Anterior cingulate cortex (tissue), 58 donors: ENCODE measurements at regions not wholly inside any gene's neighbourhood (a gene's known extent, or its start where the extent isn't known, plus 50 kb on each side); places are given as distances from the start of the nearest gene placed in this dataset.
"Not testable (repeated sequence)": the region's sequence is repeated elsewhere in the genome, so short reads cannot be mapped to it uniquely, and the experiment has no call there.

Experiments used
- DNase-seq, 58 donors: peaks; one replicate each; lab custom pipeline; 2025; lab: John Stamatoyannopoulos, UW

DNA sequence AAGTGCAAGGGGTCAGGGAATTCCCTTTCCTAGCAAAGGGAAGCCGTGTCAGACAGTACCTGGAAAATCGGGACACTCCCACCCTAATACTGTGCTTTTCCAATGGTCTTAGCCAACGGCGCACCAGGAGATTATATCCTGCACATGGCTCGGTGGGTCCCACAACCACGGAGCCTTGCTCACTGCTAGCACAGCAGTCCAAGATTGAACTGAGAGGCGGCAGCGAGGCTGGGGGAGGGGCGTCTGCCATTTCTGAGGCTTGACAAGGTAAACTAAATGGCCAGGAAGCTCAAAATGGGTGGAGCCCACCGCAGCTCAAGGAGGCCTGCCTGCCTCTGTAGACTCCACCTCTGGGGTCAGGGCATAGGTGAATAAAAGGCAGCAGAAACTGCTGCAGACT, 76.5 kb upstream of the LINC00632 start:
- not testable (repeated sequence) for DNase-seq

DNA sequence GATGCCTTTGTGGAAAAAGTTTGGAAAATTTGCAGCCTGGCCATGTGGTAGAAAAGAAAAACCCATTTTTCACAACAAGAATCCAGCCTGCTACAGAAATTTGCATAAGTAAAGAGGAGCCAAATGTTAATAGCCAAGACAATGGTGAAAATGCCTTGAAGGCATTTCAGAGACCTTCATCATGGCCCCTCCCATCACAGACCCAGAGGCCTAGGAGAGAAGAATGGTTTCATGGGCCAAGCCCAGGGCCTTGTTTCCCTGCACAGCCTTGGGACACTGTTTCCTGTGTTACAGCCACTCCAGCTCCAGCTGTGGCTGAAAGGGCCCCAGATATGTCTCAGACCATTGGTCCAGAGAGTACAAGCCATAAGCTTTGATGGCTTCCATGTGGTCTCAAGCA, 101.4 kb upstream of the LINC00632 start:
- no peak for DNase-seq

DNA sequence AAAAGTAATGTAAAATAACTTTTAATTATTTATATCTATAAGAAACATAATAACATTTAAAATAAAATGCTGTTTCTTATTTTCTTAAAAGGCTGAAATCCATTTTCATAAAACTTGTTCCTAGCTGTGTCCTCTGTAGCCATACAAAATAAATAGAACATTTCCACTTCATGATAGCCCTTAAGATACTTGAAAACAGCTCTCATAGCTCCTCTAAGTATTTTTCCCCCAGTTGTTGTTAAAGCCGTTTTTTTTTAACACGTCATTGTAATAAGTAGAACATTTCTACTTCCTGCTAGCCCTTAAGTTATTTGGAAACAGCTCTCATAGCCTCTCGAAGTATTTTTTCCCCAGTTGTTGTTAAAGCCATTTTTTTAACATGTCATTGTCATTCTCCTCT, 97.3 kb upstream of the SOX3 start:
- no peak for DNase-seq

DNA sequence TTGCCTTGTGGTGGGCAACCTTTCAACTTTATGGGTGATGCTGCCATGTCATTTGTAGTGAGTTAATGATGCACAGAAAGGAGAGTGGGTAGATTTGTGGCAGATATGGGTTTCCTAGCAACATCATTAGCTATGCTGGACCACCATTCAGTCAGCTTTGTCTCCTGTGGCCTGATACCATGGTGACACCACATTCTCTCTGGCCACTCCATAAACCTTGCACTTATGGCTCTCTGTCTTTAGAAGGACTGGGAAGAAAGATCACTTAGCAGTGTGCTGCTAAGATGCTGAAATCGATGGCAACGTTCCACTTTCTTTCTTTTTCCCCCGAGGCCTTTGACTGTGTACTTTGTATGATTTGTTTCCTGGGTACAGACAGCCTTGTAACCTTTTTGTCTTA, 95.0 kb upstream of the SOX3 start:
- DNase-seq, result no peak

DNA sequence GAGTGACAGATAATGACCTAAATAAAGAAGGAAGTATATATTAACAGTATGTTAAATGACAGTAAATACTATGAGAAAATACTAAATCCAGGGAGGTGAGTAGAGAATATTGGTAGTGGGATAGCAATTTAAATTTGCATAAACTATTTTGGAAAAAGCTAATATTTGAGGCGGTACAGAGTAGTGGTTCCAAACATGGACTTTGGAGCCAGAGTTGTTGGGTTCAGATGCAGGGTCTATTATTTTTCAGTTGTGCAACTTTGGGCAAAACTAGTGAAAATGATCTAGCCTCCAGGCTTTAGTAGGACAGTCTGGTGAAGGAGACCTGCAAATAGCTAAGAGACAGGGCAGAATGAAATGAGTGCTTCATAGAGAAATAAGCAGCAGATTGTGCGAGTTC, 84.8 kb upstream of the SOX3 start:
- DNase-seq, result no peak

DNA sequence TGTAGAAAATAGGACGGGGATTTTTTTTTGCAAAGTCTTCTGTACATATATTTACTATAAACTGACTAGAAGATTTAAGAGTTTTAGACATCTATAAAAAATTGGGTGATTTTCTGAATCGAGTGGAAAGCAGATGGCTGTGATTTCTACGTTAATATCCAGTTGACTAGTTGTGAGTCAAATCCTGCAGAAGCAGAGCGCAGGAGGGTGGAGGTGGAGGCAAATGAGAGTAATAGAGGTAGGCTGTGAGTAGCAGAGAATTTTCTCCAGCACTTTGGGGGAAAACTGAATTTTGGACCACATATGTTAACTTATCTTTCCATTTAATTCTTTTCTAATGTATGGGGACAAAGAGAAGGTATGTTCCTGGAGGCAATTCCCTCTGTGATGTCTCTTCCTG, 82.1 kb upstream of the SOX3 start:
- no peak for DNase-seq

DNA sequence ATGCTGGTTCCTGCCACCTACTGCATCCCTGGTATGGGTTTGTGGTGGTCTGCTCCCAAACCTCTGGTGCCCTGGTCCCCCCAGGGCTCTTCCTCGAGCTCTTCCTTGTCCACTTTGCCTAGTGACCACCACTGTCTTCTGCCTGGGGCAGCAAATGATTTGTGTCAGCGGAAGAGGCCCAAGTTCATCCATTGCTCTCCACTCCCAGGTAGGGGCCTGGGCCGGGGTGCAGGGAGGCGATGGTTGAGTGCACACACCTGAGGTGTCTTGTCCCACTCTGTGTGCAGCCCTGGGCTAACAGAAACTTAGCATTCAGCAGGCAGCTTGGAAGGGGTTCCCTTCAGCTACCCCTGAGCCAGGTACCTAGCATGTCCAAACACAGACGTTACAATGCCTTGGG, 75.6 kb upstream of the SOX3 start:
- DNase-seq, result no peak

DNA sequence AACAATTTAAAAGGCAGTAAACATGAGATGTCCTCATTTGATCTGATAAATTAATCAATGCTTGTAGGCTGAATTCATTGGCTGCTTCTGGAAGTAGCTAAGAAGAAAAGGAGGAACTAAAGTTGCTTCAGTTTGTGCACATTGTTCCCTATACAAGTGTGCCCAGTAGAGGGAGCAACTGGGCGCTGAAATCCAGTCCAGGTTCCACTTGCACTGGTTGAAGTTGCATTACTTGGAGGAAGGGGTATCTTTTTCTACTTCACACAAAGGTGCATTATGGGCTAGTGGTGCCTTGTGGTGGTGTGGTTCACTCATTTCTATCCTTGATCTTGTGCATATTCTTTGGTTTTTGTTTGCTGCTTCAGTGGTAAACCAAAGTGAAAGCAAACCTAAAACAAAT, 67.9 kb upstream of the SOX3 start:
- DNase-seq, result peak in 28 of 58 donors; percentile 0 to 39 (median 2)

DNA sequence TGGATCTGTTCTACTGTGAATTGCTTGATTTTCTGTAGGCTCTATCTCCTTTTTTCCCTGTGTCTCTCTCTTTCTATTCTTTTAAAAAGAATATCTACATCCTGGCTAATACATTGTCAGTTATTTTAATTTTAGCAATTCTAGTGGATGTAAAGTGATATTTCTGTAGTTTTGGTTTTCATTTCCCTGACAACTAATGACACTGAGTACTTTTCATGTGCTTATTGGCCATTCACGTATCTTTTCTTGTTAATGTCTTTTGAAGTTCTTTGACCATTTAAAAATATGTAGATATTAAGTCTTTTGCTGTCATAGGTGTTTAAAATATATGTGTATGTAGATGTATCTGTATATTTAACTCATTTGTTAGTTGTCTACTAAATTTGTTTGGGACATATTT, 59.0 kb upstream of the SOX3 start:
- DNase-seq, result no peak
